ENCODE measurements at regions not wholly inside any gene's neighbourhood (a gene's known extent, or its start where the extent isn't known, plus 50 kb on each side); places are given as distances from the start of the nearest gene placed in this dataset.

GRCh38 chr2:16073921-16074425 lies 133.6 kb downstream of the MYCN start:
- Histone ChIP-seq H3K79me2 (replicated peaks; ENCODE audit: insufficient read depth, low read length) (no peaks in the 10 kb centered on the region), H3K9me2 (ENCODE audit: insufficient read depth, low read length) (no peaks in the 10 kb centered on the region), H3K4me3 (ENCODE audit: low read length) (no peak overlapping the region), H3F3A (ENCODE audit: insufficient read depth, low read length, poor library complexity, severe bottlenecking) (no peaks in the 10 kb centered on the region), H3K27ac (ENCODE audit: low read length) (no peak overlapping the region), H3K4me2 (ENCODE audit: low read length) (no peak overlapping the region), H3K9me3 (ENCODE audit: low read length) (no peaks in the 10 kb centered on the region), H4K20me1 (ENCODE audit: insufficient read depth) (no peaks in the 10 kb centered on the region), H3K9ac (ENCODE audit: low read length) (no peak overlapping the region), H3K36me3 (ENCODE audit: insufficient read depth, low read length) (no peaks in the 10 kb centered on the region), H2AFZ (ENCODE audit: low read depth, low read length) (no peak overlapping the region), H3K27me3 (ENCODE audit: insufficient read depth, low read depth, low read length) (no peaks in the 10 kb centered on the region)
- TF ChIP-seq, protein P1, sequence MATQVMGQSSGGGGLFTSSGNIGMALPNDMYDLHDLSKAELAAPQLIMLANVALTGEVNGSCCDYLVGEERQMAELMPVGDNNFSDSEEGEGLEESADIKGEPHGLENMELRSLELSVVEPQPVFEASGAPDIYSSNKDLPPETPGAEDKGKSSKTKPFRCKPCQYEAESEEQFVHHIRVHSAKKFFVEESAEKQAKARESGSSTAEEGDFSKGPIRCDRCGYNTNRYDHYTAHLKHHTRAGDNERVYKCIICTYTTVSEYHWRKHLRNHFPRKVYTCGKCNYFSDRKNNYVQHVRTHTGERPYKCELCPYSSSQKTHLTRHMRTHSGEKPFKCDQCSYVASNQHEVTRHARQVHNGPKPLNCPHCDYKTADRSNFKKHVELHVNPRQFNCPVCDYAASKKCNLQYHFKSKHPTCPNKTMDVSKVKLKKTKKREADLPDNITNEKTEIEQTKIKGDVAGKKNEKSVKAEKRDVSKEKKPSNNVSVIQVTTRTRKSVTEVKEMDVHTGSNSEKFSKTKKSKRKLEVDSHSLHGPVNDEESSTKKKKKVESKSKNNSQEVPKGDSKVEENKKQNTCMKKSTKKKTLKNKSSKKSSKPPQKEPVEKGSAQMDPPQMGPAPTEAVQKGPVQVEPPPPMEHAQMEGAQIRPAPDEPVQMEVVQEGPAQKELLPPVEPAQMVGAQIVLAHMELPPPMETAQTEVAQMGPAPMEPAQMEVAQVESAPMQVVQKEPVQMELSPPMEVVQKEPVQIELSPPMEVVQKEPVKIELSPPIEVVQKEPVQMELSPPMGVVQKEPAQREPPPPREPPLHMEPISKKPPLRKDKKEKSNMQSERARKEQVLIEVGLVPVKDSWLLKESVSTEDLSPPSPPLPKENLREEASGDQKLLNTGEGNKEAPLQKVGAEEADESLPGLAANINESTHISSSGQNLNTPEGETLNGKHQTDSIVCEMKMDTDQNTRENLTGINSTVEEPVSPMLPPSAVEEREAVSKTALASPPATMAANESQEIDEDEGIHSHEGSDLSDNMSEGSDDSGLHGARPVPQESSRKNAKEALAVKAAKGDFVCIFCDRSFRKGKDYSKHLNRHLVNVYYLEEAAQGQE (IDR thresholded peaks at IDR 0.05; ENCODE audit: borderline replicate concordance): no peak
- TF ChIP-seq EZH2 (IDR thresholded peaks at IDR 0.05; ENCODE audit: borderline replicate concordance, insufficient read depth, low read length, poor library complexity, severe bottlenecking) (no peak), RAD21 (conservative IDR thresholded peaks at IDR 0.05) (no peak), SMC3 (conservative IDR thresholded peaks at IDR 0.05; ENCODE audit: poor library complexity) (no peak), EP300 (conservative IDR thresholded peaks at IDR 0.05; ENCODE audit: poor library complexity, severe bottlenecking) (no peak), MXI1 (conservative IDR thresholded peaks at IDR 0.05; ENCODE audit: poor library complexity, severe bottlenecking) (no peak), TAF1 (IDR thresholded peaks at IDR 0.05; ENCODE audit: low read depth) (no peak), POLR2AphosphoS5 (IDR thresholded peaks at IDR 0.05) (no peak)
- TF ChIP-seq, protein P2, sequence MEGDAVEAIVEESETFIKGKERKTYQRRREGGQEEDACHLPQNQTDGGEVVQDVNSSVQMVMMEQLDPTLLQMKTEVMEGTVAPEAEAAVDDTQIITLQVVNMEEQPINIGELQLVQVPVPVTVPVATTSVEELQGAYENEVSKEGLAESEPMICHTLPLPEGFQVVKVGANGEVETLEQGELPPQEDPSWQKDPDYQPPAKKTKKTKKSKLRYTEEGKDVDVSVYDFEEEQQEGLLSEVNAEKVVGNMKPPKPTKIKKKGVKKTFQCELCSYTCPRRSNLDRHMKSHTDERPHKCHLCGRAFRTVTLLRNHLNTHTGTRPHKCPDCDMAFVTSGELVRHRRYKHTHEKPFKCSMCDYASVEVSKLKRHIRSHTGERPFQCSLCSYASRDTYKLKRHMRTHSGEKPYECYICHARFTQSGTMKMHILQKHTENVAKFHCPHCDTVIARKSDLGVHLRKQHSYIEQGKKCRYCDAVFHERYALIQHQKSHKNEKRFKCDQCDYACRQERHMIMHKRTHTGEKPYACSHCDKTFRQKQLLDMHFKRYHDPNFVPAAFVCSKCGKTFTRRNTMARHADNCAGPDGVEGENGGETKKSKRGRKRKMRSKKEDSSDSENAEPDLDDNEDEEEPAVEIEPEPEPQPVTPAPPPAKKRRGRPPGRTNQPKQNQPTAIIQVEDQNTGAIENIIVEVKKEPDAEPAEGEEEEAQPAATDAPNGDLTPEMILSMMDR (IDR thresholded peaks at IDR 0.05; ENCODE audit: poor library complexity, severe bottlenecking): no peak

DNA sequence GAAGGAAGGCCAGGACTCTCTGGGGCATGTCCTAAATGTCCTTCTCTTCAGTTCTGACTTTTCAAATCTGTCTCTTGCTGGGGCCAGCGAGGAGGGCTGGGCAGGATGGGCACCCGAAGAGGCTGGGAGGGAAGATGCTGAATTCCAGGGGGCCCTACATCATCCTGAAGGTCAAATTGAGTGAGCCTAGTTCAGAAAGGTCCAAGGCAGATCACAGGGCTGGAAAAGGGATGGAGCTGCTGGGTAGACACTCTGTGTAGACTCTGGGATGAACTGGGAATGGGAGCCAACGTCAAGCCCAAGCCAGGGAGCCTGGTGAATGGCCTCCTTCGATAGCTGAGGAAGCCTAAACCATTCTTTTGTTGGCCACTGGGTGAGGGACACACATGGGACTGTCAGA lies 133.1 kb downstream of the MYCN start:
- Histone ChIP-seq H3K9ac (ENCODE audit: low read length) (no peak overlapping the region), H3K4me2 (ENCODE audit: low read length) (no peak overlapping the region), H3K27ac (ENCODE audit: low read length) (no peak overlapping the region), H3K9me2 (ENCODE audit: insufficient read depth, low read length) (no peaks in the 10 kb centered on the region), H3K9me3 (ENCODE audit: low read length) (no peaks in the 10 kb centered on the region), H3K79me2 (replicated peaks; ENCODE audit: insufficient read depth, low read length) (no peaks in the 10 kb centered on the region), H4K20me1 (ENCODE audit: insufficient read depth) (no peaks in the 10 kb centered on the region), H3K36me3 (ENCODE audit: insufficient read depth, low read length) (no peaks in the 10 kb centered on the region), H3K27me3 (ENCODE audit: insufficient read depth, low read depth, low read length) (no peaks in the 10 kb centered on the region), H2AFZ (ENCODE audit: low read depth, low read length) (no peak overlapping the region), H3K4me3 (ENCODE audit: low read length) (no peak overlapping the region), H3F3A (ENCODE audit: insufficient read depth, low read length, poor library complexity, severe bottlenecking) (no peaks in the 10 kb centered on the region)
- TF ChIP-seq TAF1 (IDR thresholded peaks at IDR 0.05; ENCODE audit: low read depth) (no peak), POLR2AphosphoS5 (IDR thresholded peaks at IDR 0.05) (no peak), RAD21 (conservative IDR thresholded peaks at IDR 0.05) (no peak), MXI1 (conservative IDR thresholded peaks at IDR 0.05; ENCODE audit: poor library complexity, severe bottlenecking) (no peak), EZH2 (IDR thresholded peaks at IDR 0.05; ENCODE audit: borderline replicate concordance, insufficient read depth, low read length, poor library complexity, severe bottlenecking) (no peak), SMC3 (conservative IDR thresholded peaks at IDR 0.05; ENCODE audit: poor library complexity) (no peak), EP300 (conservative IDR thresholded peaks at IDR 0.05; ENCODE audit: poor library complexity, severe bottlenecking) (no peak)
- TF ChIP-seq, protein P2 (IDR thresholded peaks at IDR 0.05; ENCODE audit: poor library complexity, severe bottlenecking): no peak
- TF ChIP-seq, protein P1 (IDR thresholded peaks at IDR 0.05; ENCODE audit: borderline replicate concordance): no peak
